ENCODE measurements at regions not wholly inside any gene's neighbourhood (a gene's known extent, or its start where the extent isn't known, plus 50 kb on each side); places are given as distances from the start of the nearest gene placed in this dataset.

GRCh38 chr15:39459548-39459947, 121.3 kb upstream of the THBS1 start:
- TF ChIP-seq KDM1A (IDR thresholded peaks at IDR 0.05; ENCODE audit: borderline replicate concordance, low read length) (no peak), CTCF (IDR thresholded peaks at IDR 0.05; ENCODE audit: control extremely low read depth in 1 of 3, insufficient read depth in 1 of 3, low read depth in 1 of 3, low read length in 3 of 3) (no peak), RBBP5 (IDR thresholded peaks at IDR 0.05; ENCODE audit: borderline replicate concordance, low read depth, low read length) (no peak), RXRA (IDR thresholded peaks at IDR 0.05; ENCODE audit: insufficient read depth, low read depth, low read length) (no peak), POLR2A (IDR thresholded peaks at IDR 0.05; ENCODE audit: control extremely low read depth in 1 of 2, low read depth in 2 of 2, low read length in 2 of 2) (no peak), NRF1 (IDR thresholded peaks at IDR 0.05; ENCODE audit: low read depth, low read length) (no peak), USF2 (IDR thresholded peaks at IDR 0.05; ENCODE audit: low read length) (no peak), EZH2 (IDR thresholded peaks at IDR 0.05; ENCODE audit: low read depth, low read length, severe bottlenecking) (no peak), JUND (IDR thresholded peaks at IDR 0.05; ENCODE audit: low read length) (no peak), POLR2AphosphoS5 (IDR thresholded peaks at IDR 0.05; ENCODE audit: low read depth, low read length) (no peak), RNF2 (IDR thresholded peaks at IDR 0.05; ENCODE audit: borderline replicate concordance, low read depth, low read length, missing control alignments, poor library complexity, severe bottlenecking) (no peak), PHF8 (conservative IDR thresholded peaks at IDR 0.05; ENCODE audit: low read depth, low read length) (no peak), SIX5 (IDR thresholded peaks at IDR 0.05; ENCODE audit: low read depth, low read length) (no peak), EGR1 (IDR thresholded peaks at IDR 0.05; ENCODE audit: borderline replicate concordance, low read depth, low read length) (no peak)
